ENCODE measurements at regions not wholly inside any gene's neighbourhood (a gene's known extent, or its start where the extent isn't known, plus 50 kb on each side); places are given as distances from the start of the nearest gene placed in this dataset.

DNA sequence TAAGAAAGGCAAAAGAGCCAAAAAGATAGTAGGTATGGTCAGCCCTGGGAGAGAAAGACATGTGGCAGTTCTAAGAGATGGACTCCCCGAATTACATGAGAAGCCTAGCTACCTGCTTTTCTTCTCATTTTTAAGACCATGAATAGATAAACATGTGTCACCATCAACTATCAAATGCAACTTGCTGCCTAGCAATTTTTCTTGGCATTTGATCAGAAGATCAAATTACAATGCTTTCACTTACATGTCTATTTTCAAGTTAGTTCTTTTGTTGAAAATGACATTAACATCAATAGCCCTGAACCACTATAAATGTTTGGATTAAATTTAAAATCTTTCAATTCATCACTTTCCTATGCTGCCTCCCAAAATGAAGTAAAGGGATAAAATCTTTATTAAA, 212.3 kb downstream of the HHIPL2 start:
- Histone ChIP-seq H3K27ac (no peak overlapping the region), H3K27me3 (no peaks in the 10 kb centered on the region), H3K36me3 (no peaks in the 10 kb centered on the region), H3K9me3 (no peaks in the 10 kb centered on the region), H3K4me3 (no peak overlapping the region), H3K4me1 (no peaks in the 10 kb centered on the region)
- 78 to 86% methylated on average over 1 of the region's 1 CpG for WGBS, 2 donors
- TF ChIP-seq EP300 (IDR thresholded peaks at IDR 0.05) (no peak), POLR2AphosphoS5 (IDR thresholded peaks at IDR 0.05) (no peak), POLR2A (IDR thresholded peaks at IDR 0.05) (no peak)
- TF ChIP-seq, protein P1, sequence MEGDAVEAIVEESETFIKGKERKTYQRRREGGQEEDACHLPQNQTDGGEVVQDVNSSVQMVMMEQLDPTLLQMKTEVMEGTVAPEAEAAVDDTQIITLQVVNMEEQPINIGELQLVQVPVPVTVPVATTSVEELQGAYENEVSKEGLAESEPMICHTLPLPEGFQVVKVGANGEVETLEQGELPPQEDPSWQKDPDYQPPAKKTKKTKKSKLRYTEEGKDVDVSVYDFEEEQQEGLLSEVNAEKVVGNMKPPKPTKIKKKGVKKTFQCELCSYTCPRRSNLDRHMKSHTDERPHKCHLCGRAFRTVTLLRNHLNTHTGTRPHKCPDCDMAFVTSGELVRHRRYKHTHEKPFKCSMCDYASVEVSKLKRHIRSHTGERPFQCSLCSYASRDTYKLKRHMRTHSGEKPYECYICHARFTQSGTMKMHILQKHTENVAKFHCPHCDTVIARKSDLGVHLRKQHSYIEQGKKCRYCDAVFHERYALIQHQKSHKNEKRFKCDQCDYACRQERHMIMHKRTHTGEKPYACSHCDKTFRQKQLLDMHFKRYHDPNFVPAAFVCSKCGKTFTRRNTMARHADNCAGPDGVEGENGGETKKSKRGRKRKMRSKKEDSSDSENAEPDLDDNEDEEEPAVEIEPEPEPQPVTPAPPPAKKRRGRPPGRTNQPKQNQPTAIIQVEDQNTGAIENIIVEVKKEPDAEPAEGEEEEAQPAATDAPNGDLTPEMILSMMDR (IDR thresholded peaks at IDR 0.05): no peak
- ATAC-seq (ENCODE audit: low FRiP score in 2 of 2): no peak
- no peak for DNase-seq

DNA sequence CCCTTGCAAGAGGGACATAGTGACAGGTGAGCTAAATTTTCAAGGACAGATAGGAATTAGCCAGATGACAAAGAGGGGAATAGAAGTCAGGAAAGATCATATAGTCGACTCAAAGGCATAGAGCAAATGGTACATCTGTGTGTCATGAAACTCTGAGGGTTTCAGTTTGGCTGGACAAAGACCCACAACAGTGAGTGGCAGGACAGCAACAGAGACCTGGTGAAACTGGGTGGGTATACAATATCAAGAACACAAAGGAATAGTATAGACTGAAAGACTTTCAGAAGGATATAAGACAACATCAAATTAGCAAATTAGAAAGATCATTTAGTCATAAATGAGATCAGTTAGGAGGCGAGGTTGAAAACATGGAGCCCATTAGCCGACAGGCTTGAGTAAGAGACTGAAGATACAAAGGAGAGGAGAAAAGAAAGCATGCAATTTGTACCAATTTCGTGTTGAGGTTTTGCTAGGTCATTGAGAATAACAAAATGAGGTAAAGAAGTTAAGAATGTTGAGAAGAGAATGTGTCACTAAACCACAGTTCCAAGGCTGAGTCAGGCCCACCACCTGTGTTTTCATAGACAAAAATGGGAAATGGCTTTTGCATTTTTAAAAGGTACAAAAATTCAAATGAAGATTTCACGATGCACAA, 213.8 kb downstream of the HHIPL2 start:
- TF ChIP-seq POLR2AphosphoS5 (IDR thresholded peaks at IDR 0.05): no peak
- TF ChIP-seq EP300 (IDR thresholded peaks at IDR 0.05): no peak
- TF ChIP-seq, protein P1 (IDR thresholded peaks at IDR 0.05): no peak
- no peak for TF ChIP-seq POLR2A (IDR thresholded peaks at IDR 0.05)
- DNase-seq (no peak), ATAC-seq (ENCODE audit: low FRiP score in 2 of 2) (no peak)
- WGBS, 2 donors: 78 to 84% methylated on average over 5 of the region's 5 CpGs
- H3K4me1 ChIP-seq: no peaks in the 10 kb centered on the region
- no peak overlapping the region for H3K27ac ChIP-seq
- H3K27me3 ChIP-seq: no peaks in the 10 kb centered on the region
- H3K9me3 ChIP-seq: no peaks in the 10 kb centered on the region
- no peak overlapping the region for H3K4me3 ChIP-seq
- H3K36me3 ChIP-seq: no peaks in the 10 kb centered on the region

GRCh38 chr1:222331765-222332164, 216.1 kb downstream of the HHIPL2 start:
- DNase-seq (no peak), ATAC-seq (ENCODE audit: low FRiP score in 2 of 2) (no peak)
- H3K4me1 ChIP-seq: no peaks in the 10 kb centered on the region
- H3K4me3 ChIP-seq: no peak overlapping the region
- no peak for TF ChIP-seq EP300 (IDR thresholded peaks at IDR 0.05)
- no peak for TF ChIP-seq POLR2A (IDR thresholded peaks at IDR 0.05)
- TF ChIP-seq, protein P1 (IDR thresholded peaks at IDR 0.05): no peak
- no peak for TF ChIP-seq POLR2AphosphoS5 (IDR thresholded peaks at IDR 0.05)
- H3K27me3 ChIP-seq: no peaks in the 10 kb centered on the region
- H3K36me3 ChIP-seq: no peaks in the 10 kb centered on the region
- no peaks in the 10 kb centered on the region for H3K9me3 ChIP-seq
- H3K27ac ChIP-seq: no peak overlapping the region

DNA sequence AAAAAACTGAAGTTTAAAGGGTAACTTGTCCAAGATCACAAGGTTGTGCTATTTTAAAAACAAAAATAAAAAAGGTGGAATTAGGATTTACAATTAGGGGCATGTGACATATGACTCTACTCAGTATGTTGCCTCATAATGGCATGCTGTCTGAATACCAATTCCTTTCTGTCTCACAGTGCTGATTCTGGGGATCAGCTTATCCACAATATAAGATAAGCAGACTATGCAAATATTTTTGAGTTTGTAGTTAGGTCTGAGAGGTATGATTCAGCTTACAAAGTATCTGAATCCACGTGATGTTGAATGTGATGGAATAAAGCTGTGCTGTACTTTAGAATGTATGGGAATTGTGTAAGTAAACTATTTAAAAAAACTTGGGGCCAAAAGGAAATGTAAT, 216.6 kb downstream of the HHIPL2 start:
- Histone ChIP-seq H3K4me1 (no peaks in the 10 kb centered on the region), H3K4me3 (no peak overlapping the region), H3K36me3 (no peaks in the 10 kb centered on the region), H3K27me3 (no peaks in the 10 kb centered on the region), H3K9me3 (no peaks in the 10 kb centered on the region), H3K27ac (no peak overlapping the region)
- ATAC-seq (ENCODE audit: low FRiP score in 2 of 2) (no peak), DNase-seq (no peak)
- 39 to 49% methylated on average over 1 of the region's 1 CpG for WGBS, 2 donors
- TF ChIP-seq EP300 (IDR thresholded peaks at IDR 0.05) (no peak), POLR2AphosphoS5 (IDR thresholded peaks at IDR 0.05) (no peak), POLR2A (IDR thresholded peaks at IDR 0.05) (no peak)
- TF ChIP-seq, protein P1 (IDR thresholded peaks at IDR 0.05): no peak

GRCh38 chr1:222329493-222330045, 218.3 kb downstream of the HHIPL2 start:
- no peaks in the 10 kb centered on the region for H3K27me3 ChIP-seq
- H3K27ac ChIP-seq: no peak overlapping the region
- TF ChIP-seq POLR2A (IDR thresholded peaks at IDR 0.05) (no peak), EP300 (IDR thresholded peaks at IDR 0.05) (no peak), POLR2AphosphoS5 (IDR thresholded peaks at IDR 0.05) (no peak)
- TF ChIP-seq, protein P1 (IDR thresholded peaks at IDR 0.05): no peak
- no peak overlapping the region for H3K4me3 ChIP-seq
- 68 to 72% methylated on average over 3 of the region's 3 CpGs for WGBS, 2 donors
- DNase-seq (no peak), ATAC-seq (ENCODE audit: low FRiP score in 2 of 2) (no peak)
- H3K4me1 ChIP-seq: no peaks in the 10 kb centered on the region
- H3K36me3 ChIP-seq: no peaks in the 10 kb centered on the region
- no peaks in the 10 kb centered on the region for H3K9me3 ChIP-seq
